IMR-90 (cell line): ENCODE measurements at regions not wholly inside any gene's neighbourhood (a gene's known extent, or its start where the extent isn't known, plus 50 kb on each side); places are given as distances from the start of the nearest gene placed in this dataset.

ENCODE experiments used
- ATAC-seq: fragments of 200-7000 bp; cut with Tn5 transposase; 2 replicates; pipeline ENCODE4 v1.9.1; 2020; ENCODE audit warnings: low read depth, mild to moderate bottlenecking, moderate library complexity
- BruUV-seq: library from RNA; stranded (reverse); fragments of 400-500 nt; replicated peaks from 2 replicates; lab custom pipeline; 2021; lab: Mats Ljungman, UMichigan
- CTCF ChIA-PET: fragments of 300-600 bp; formaldehyde crosslinking; extraction: SDS; loops from one replicate; lab custom pipeline; 2021; ENCODE audit warnings: antibody characterized with exemption; lab: Yijun Ruan, JAX
- POLR2A ChIA-PET: fragments of 300-600 bp; sonication (Branson Sonifier 250); formaldehyde crosslinking; loops from one replicate; lab custom pipeline; 2022; ENCODE audit warnings: antibody characterized with exemption; ENCODE audit not compliant: unreplicated experiment; lab: Charles Lee
- DNase-seq: peaks from one replicate; pipeline ENCODE4 v3.0.0; 2013
- H2AFZ ChIP-seq: replicated peaks from 2 replicates; pipeline ENCODE3; 2013; ENCODE audit warnings: low read length, mild to moderate bottlenecking; ENCODE audit not compliant: poor library complexity
- H2AK5ac ChIP-seq: 2 replicates; pipeline ENCODE4 v1.6.1; 2013; ENCODE audit warnings: low read depth, low read length, inconsistent platforms
- H2AK9ac ChIP-seq: replicated peaks from 2 replicates; pipeline ENCODE3; 2013; ENCODE audit warnings: mild to moderate bottlenecking, low read depth, low read length, moderate library complexity; ENCODE audit not compliant: poor library complexity
- H2BK120ac ChIP-seq: 2 replicates; pipeline ENCODE4 v1.6.1; 2013; ENCODE audit warnings: low read depth, low read length, inconsistent platforms
- H2BK15ac ChIP-seq: 3 replicates; pipeline ENCODE4 v1.6.1; 2013; ENCODE audit warnings: low read depth, low read length, inconsistent platforms
- H2BK20ac ChIP-seq: 2 replicates; pipeline ENCODE4 v1.6.1; 2013; ENCODE audit warnings: low read depth, mild to moderate bottlenecking, inconsistent platforms, low read length, moderate library complexity
- H2BK5ac ChIP-seq: 2 replicates; pipeline ENCODE4 v1.6.1; 2013; ENCODE audit warnings: mild to moderate bottlenecking, low read depth, low read length, inconsistent platforms; ENCODE audit not compliant: poor library complexity, severe bottlenecking
- H3K14ac ChIP-seq: replicated peaks from 2 replicates; pipeline ENCODE4 v1.6.1; 2013; ENCODE audit warnings: low read depth, low read length, inconsistent platforms
- H3K18ac ChIP-seq: 2 replicates; pipeline ENCODE4 v1.6.1; 2013; ENCODE audit warnings: low read depth, low read length, control low read depth
- H3K23ac ChIP-seq: 2 replicates; pipeline ENCODE4 v1.6.1; 2013; ENCODE audit warnings: low read depth, low read length, inconsistent platforms
- H3K27ac ChIP-seq: 2 replicates; pipeline ENCODE4 v1.5.1; 2013; ENCODE audit warnings: mild to moderate bottlenecking, control low read depth, low read length; ENCODE audit not compliant: insufficient read depth
- H3K27me3 ChIP-seq: 2 replicates; pipeline ENCODE4 v1.6.1; 2013; ENCODE audit warnings: low read length; ENCODE audit not compliant: control insufficient read depth, insufficient read depth
- H3K36me3 ChIP-seq: 2 replicates; pipeline ENCODE4 v1.6.1; 2013; ENCODE audit warnings: low read length, mixed read lengths; ENCODE audit not compliant: control insufficient read depth, insufficient read depth
- H3K4ac ChIP-seq: 2 replicates; pipeline ENCODE4 v1.6.1; 2013; ENCODE audit warnings: low read depth, low read length, inconsistent platforms
- H3K4me1 ChIP-seq: 2 replicates; pipeline ENCODE4 v1.6.1; 2013; ENCODE audit warnings: low read length, mixed read lengths; ENCODE audit not compliant: control insufficient read depth, insufficient read depth
- H3K4me2 ChIP-seq: 2 replicates; pipeline ENCODE4 v1.6.1; 2013; ENCODE audit warnings: low read depth, mild to moderate bottlenecking, control low read depth, low read length, moderate library complexity
- H3K4me3 ChIP-seq: 2 replicates; pipeline ENCODE4 v1.5.1; 2013; ENCODE audit warnings: low read depth, mild to moderate bottlenecking, control low read depth, low read length, moderate library complexity; ENCODE audit not compliant: insufficient read depth
- H3K56ac ChIP-seq: 2 replicates; pipeline ENCODE4 v1.6.1; 2013; ENCODE audit warnings: low read length, inconsistent platforms; ENCODE audit not compliant: insufficient read depth; ENCODE audit errors: extremely low read depth
- H3K79me1 ChIP-seq, 2 experiments: 2 replicates each; pipeline ENCODE4 v1.6.1; 2013; ENCODE audit warnings: low read length in 2 of 2, inconsistent platforms in 1 of 2, low read depth in 1 of 2
- H3K9ac ChIP-seq: 2 replicates; pipeline ENCODE4 v1.6.1; 2013; ENCODE audit warnings: low read depth, low read length, control low read depth
- H3K9me1 ChIP-seq: 2 replicates; pipeline ENCODE4 v1.6.1; 2013; ENCODE audit warnings: low read length, inconsistent platforms; ENCODE audit not compliant: insufficient read depth
- H3K9me3 ChIP-seq: 2 replicates; pipeline ENCODE4 v1.6.1; 2013; ENCODE audit warnings: low read length; ENCODE audit not compliant: control insufficient read depth, insufficient read depth
- H4K20me1 ChIP-seq: 2 replicates; pipeline ENCODE4 v1.6.1; 2013; ENCODE audit warnings: low read length, inconsistent platforms; ENCODE audit not compliant: insufficient read depth
- H4K5ac ChIP-seq: 2 replicates; pipeline ENCODE4 v1.6.1; 2013; ENCODE audit warnings: mild to moderate bottlenecking, low read depth, low read length, control low read depth
- H4K8ac ChIP-seq, 2 experiments: 2 replicates each; pipeline ENCODE4 v1.6.1; 2013; ENCODE audit warnings: low read depth in 2 of 2, low read length in 2 of 2, control low read depth in 1 of 2, inconsistent platforms in 1 of 2
- H4K91ac ChIP-seq: 2 replicates; pipeline ENCODE4 v1.6.1; 2013; ENCODE audit warnings: low read depth, low read length, inconsistent platforms; ENCODE audit not compliant: insufficient read depth
- BHLHE40 ChIP-seq: fragments of 150-350 bp; IDR thresholded peaks from 2 replicates; pipeline ENCODE4 v1.6.1; 2016; ENCODE audit warnings: mild to moderate bottlenecking, low read depth, low read length
- CEBPB ChIP-seq: IDR thresholded peaks from 2 replicates; pipeline ENCODE4 v1.6.1; 2012; ENCODE audit warnings: low read depth, low read length, improper control_type of control experiment
- CHD1 ChIP-seq: IDR thresholded peaks from 2 replicates; pipeline ENCODE4 v1.6.1; 2012; ENCODE audit warnings: low read depth, low read length, improper control_type of control experiment
- FOS ChIP-seq: fragments of 150-350 bp; IDR thresholded peaks from 2 replicates; pipeline ENCODE4 v1.6.1; 2016; ENCODE audit warnings: low read depth, low read length
- MAFK ChIP-seq: IDR thresholded peaks from 2 replicates; pipeline ENCODE4 v1.6.1; 2012; ENCODE audit warnings: low read depth, low read length, improper control_type of control experiment
- MAZ ChIP-seq: IDR thresholded peaks from 2 replicates; pipeline ENCODE4 v1.6.1; 2012; ENCODE audit warnings: low read depth, mild to moderate bottlenecking, low read length, improper control_type of control experiment, moderate library complexity, borderline replicate concordance
- MXI1 ChIP-seq: IDR thresholded peaks from 2 replicates; pipeline ENCODE4 v1.6.1; 2012; ENCODE audit warnings: low read depth, mild to moderate bottlenecking, low read length, moderate library complexity, borderline replicate concordance
- NFE2L2 ChIP-seq: fragments of 150-350 bp; IDR thresholded peaks from 2 replicates; pipeline ENCODE4 v1.6.1; 2016; ENCODE audit warnings: low read depth, mild to moderate bottlenecking, low read length
- POLR2A ChIP-seq: IDR thresholded peaks from 2 replicates; pipeline ENCODE4 v1.6.1; 2012; ENCODE audit warnings: mild to moderate bottlenecking, low read depth, low read length
- RAD21 ChIP-seq: IDR thresholded peaks from 2 replicates; pipeline ENCODE4 v1.6.1; 2012; ENCODE audit warnings: low read length, improper control_type of control experiment
- RCOR1 ChIP-seq: IDR thresholded peaks from 2 replicates; pipeline ENCODE4 v1.6.1; 2012; ENCODE audit warnings: mild to moderate bottlenecking, low read length, improper control_type of control experiment; ENCODE audit not compliant: insufficient replicate concordance
- RFX5 ChIP-seq: IDR thresholded peaks from 2 replicates; pipeline ENCODE4 v1.8.0; 2012; ENCODE audit warnings: low read depth, mild to moderate bottlenecking, low read length, moderate library complexity
- SMC3 ChIP-seq: fragments of 150-350 bp; IDR thresholded peaks from 2 replicates; pipeline ENCODE4 v1.6.1; 2016; ENCODE audit warnings: low read depth, mild to moderate bottlenecking, antibody characterized with exemption, low read length, moderate library complexity
- WGBS, 2 experiments: methylation state at CpG; one replicate each; pipeline versions ENCODE4 v1.1.5 to v1.1.7; 2013; ENCODE audit warnings: missing lambda C conversion rate in 2 of 2; ENCODE audit not compliant: insufficient read length in 1 of 2; ENCODE audit errors: extremely low coverage in 2 of 2; 5-methylcytosine and 5-hydroxymethylcytosine counted together
- dilution Hi-C: fragments of 300-500 bp; cut with HindIII; formaldehyde crosslinking; loops from one replicate; pipeline ENCODE4 v1.14.3; 2018; ENCODE audit warnings: low sequenced_read_pairs; ENCODE audit not compliant: unreplicated experiment
- in situ Hi-C: fragments of 300-500 bp; cut with MboI; formaldehyde crosslinking; loops from 3 replicates; pipeline ENCODE4 v1.14.3; 2019; ENCODE audit warnings: low sequenced_read_pairs, inconsistent platforms, mixed read lengths
- intact Hi-C: fragments of 100-400 bp; cut with micrococcal nuclease; formaldehyde crosslinking; loops from 2 replicates; pipeline ENCODE4 v1.10.0; 2022
- TF ChIP-seq, protein P1 (sequence below): fragments of 150-350 bp; IDR thresholded peaks from 2 replicates; pipeline ENCODE4 v1.6.1; 2016; ENCODE audit warnings: low read depth, mild to moderate bottlenecking, low read length, moderate library complexity, borderline replicate concordance
- TF ChIP-seq, protein P2 (sequence below): conservative IDR thresholded peaks from 2 replicates; pipeline ENCODE4 v1.5.1; 2012; ENCODE audit warnings: mild to moderate bottlenecking, low read depth, low read length, improper control_type of control experiment
- TF ChIP-seq, protein P3 (sequence below): fragments of 150-350 bp; IDR thresholded peaks from 2 replicates; pipeline ENCODE4 v1.6.1; 2017; ENCODE audit warnings: mild to moderate bottlenecking, antibody characterized with exemption, low read length, low read depth

DNA sequence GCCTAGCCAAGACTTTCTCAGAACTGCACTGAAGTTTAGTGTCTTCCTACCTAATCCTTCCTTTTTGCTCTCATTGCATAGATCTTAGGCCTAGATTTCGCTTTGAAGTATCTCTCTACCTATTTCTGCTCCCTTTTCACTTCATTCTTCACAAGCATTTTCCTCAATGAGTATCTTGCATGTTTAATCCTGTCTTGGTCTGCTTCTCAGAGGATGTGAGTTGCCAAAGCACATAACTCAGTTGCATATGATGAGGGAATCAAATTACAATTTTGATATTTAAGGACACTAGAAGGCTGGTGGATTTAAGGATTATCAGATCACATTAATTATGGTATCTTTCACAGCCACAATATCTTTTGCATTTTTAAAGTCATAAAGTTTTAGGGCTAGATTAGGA lies 195.5 kb upstream of the DAAM1 start:
- BruUV-seq = no TSS peak
- in situ Hi-C loops = no loop called here
- ChIA-PET CTCF (no interaction called here), POLR2A (no interaction called here)
- H3K4me3 ChIP-seq = no peak overlapping the region
- H3K18ac ChIP-seq = no peak overlapping the region
- no peak overlapping the region for H2BK15ac ChIP-seq
- no peak overlapping the region for H4K8ac ChIP-seq
- no peak overlapping the region for H3K56ac ChIP-seq
- TF ChIP-seq RAD21 (no peak), POLR2A (no peak), RFX5 (no peak), RCOR1 (no peak), SMC3 (no peak), FOS (no peak), BHLHE40 (no peak), NFE2L2 (no peak), MAZ (no peak), MAFK (no peak), CEBPB (no peak), CHD1 (no peak), MXI1 (no peak)
- TF ChIP-seq, protein P1, sequence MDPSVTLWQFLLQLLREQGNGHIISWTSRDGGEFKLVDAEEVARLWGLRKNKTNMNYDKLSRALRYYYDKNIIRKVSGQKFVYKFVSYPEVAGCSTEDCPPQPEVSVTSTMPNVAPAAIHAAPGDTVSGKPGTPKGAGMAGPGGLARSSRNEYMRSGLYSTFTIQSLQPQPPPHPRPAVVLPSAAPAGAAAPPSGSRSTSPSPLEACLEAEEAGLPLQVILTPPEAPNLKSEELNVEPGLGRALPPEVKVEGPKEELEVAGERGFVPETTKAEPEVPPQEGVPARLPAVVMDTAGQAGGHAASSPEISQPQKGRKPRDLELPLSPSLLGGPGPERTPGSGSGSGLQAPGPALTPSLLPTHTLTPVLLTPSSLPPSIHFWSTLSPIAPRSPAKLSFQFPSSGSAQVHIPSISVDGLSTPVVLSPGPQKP = no peak
- TF ChIP-seq, protein P2, sequence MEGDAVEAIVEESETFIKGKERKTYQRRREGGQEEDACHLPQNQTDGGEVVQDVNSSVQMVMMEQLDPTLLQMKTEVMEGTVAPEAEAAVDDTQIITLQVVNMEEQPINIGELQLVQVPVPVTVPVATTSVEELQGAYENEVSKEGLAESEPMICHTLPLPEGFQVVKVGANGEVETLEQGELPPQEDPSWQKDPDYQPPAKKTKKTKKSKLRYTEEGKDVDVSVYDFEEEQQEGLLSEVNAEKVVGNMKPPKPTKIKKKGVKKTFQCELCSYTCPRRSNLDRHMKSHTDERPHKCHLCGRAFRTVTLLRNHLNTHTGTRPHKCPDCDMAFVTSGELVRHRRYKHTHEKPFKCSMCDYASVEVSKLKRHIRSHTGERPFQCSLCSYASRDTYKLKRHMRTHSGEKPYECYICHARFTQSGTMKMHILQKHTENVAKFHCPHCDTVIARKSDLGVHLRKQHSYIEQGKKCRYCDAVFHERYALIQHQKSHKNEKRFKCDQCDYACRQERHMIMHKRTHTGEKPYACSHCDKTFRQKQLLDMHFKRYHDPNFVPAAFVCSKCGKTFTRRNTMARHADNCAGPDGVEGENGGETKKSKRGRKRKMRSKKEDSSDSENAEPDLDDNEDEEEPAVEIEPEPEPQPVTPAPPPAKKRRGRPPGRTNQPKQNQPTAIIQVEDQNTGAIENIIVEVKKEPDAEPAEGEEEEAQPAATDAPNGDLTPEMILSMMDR = no peak
- TF ChIP-seq, protein P3, sequence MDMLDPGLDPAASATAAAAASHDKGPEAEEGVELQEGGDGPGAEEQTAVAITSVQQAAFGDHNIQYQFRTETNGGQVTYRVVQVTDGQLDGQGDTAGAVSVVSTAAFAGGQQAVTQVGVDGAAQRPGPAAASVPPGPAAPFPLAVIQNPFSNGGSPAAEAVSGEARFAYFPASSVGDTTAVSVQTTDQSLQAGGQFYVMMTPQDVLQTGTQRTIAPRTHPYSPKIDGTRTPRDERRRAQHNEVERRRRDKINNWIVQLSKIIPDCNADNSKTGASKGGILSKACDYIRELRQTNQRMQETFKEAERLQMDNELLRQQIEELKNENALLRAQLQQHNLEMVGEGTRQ = no peak
- intact Hi-C loops = no loop called here
- H3K4me1 ChIP-seq = no peaks in the 10 kb centered on the region
- no peak overlapping the region for H2AFZ ChIP-seq
- dilution Hi-C loops = no loop called here
- no peak overlapping the region for H2AK5ac ChIP-seq
- no peak overlapping the region for H3K4ac ChIP-seq
- H3K23ac ChIP-seq = no peak overlapping the region
- no peaks in the 10 kb centered on the region for H3K9me1 ChIP-seq
- no CpG with 5 or more reads among the region's 1 CpG for WGBS, 2 experiments
- H3K36me3 ChIP-seq = no peaks in the 10 kb centered on the region
- no peak overlapping the region for H4K91ac ChIP-seq
- H4K20me1 ChIP-seq = no peaks in the 10 kb centered on the region
- no peak overlapping the region for H2BK20ac ChIP-seq
- no peak overlapping the region for H3K9ac ChIP-seq
- no peak overlapping the region for H2AK9ac ChIP-seq
- no peaks in the 10 kb centered on the region for H3K79me1 ChIP-seq
- peaks cover 4% of the 10 kb centered on the region for H3K27me3 ChIP-seq
- no peak overlapping the region for H3K14ac ChIP-seq
- H3K4me2 ChIP-seq = no peak overlapping the region
- no peak overlapping the region for H2BK5ac ChIP-seq
- no peak for DNase-seq
- H4K5ac ChIP-seq = no peak overlapping the region
- no peak overlapping the region for H2BK120ac ChIP-seq
- H3K27ac ChIP-seq = no peak overlapping the region
- ATAC-seq = no peak
- H3K9me3 ChIP-seq = no peaks in the 10 kb centered on the region
